ENCODE measurements at regions not wholly inside any gene's neighbourhood (a gene's known extent, or its start where the extent isn't known, plus 50 kb on each side); places are given as distances from the start of the nearest gene placed in this dataset.
"Not testable (repeated sequence)": the region's sequence is repeated elsewhere in the genome, so short reads cannot be mapped to it uniquely, and the experiment has no call there.

- DNase-seq = not testable (repeated sequence)
These were observed 96.0 kb upstream of the AGAP9 start for GRCh38 chr10:47619300-47620012.

GRCh38 chr10:47609311-47609710, 85.9 kb upstream of the AGAP9 start:
- DNase-seq = not testable (repeated sequence)

- DNase-seq = not testable (repeated sequence)
These were observed 82.6 kb upstream of the AGAP9 start for GRCh38 chr10:47605791-47606773.

GRCh38 chr10:47600604-47601003, 77.2 kb upstream of the AGAP9 start:
- not testable (repeated sequence) for DNase-seq

GRCh38 chr10:47600127-47600526, 76.7 kb upstream of the AGAP9 start:
- not testable (repeated sequence) for DNase-seq

GRCh38 chr10:47599657-47600056, 76.2 kb upstream of the AGAP9 start:
- not testable (repeated sequence) for DNase-seq

- not testable (repeated sequence) for DNase-seq
These were observed 70.4 kb upstream of the AGAP9 start for GRCh38 chr10:47593805-47594204.

GRCh38 chr10:47593129-47593528, 69.7 kb upstream of the AGAP9 start:
- DNase-seq = not testable (repeated sequence)

GRCh38 chr10:47590956-47591355, 67.5 kb upstream of the AGAP9 start:
- not testable (repeated sequence) for DNase-seq

- DNase-seq = peak; percentile 42
These were observed 67.1 kb upstream of the AGAP9 start for GRCh38 chr10:47590534-47590933.

- DNase-seq = not testable (repeated sequence)
These were observed 58.6 kb upstream of the AGAP9 start for GRCh38 chr10:47582051-47582450.

- not testable (repeated sequence) for DNase-seq
These were observed 56.6 kb upstream of the AGAP9 start for GRCh38 chr10:47580063-47580462.

GRCh38 chr10:47578547-47578946, 55.1 kb upstream of the AGAP9 start:
- DNase-seq = not testable (repeated sequence)

Measured in suppressor macrophage treated with lipopolysaccharide for 4 hours (primary cell).